PC-3 (cell line): ENCODE measurements at regions not wholly inside any gene's neighbourhood (a gene's known extent, or its start where the extent isn't known, plus 50 kb on each side); places are given as distances from the start of the nearest gene placed in this dataset.

ENCODE experiments used
- ATAC-seq: fragments of 200-7000 bp; cut with Tn5 transposase; 2 replicates; pipeline ENCODE4 v1.9.1; 2020; ENCODE audit warnings: mild to moderate bottlenecking, moderate library complexity
- BruUV-seq: library from RNA; stranded (reverse); fragments of 400-500 nt; replicated peaks from 2 replicates; lab custom pipeline; 2021; lab: Mats Ljungman, UMichigan
- CTCF ChIA-PET: fragments of 300-600 bp; sonication (Branson Sonifier 250); formaldehyde crosslinking; loops from one replicate; lab custom pipeline; 2022; ENCODE audit warnings: antibody characterized with exemption; lab: Charles Lee
- POLR2A ChIA-PET: fragments of 300-600 bp; sonication (Branson Sonifier 250); formaldehyde crosslinking; loops from one replicate; lab custom pipeline; 2022; ENCODE audit warnings: antibody characterized with exemption; ENCODE audit not compliant: unreplicated experiment; lab: Charles Lee
- DNase-seq: peaks from one replicate; pipeline ENCODE4 v3.0.0-alpha.2; 2015
- H2AFZ ChIP-seq: fragments of 300-600 bp; sonication (generic); 2 replicates; pipeline ENCODE4 v1.6.0; 2016; ENCODE audit warnings: antibody characterized with exemption, low read length
- H3F3A ChIP-seq: fragments of 300-600 bp; sonication (generic); one replicate; pipeline ENCODE4 v1.6.0; 2017; ENCODE audit warnings: antibody characterized with exemption, low read length, control low read depth, mild to moderate bottlenecking; ENCODE audit not compliant: unreplicated experiment
- H3K27ac ChIP-seq: fragments of 300-600 bp; sonication (generic); 2 replicates; pipeline ENCODE4 v1.5.1; 2016; ENCODE audit warnings: mild to moderate bottlenecking, low read length
- H3K27me3 ChIP-seq: fragments of 300-600 bp; sonication (generic); 2 replicates; pipeline ENCODE4 v1.6.1; 2016; ENCODE audit warnings: low read length, mixed read lengths
- H3K36me3 ChIP-seq: fragments of 300-600 bp; sonication (generic); 2 replicates; pipeline ENCODE4 v1.6.1; 2016; ENCODE audit warnings: low read depth, mixed run types, low read length, mixed read lengths
- H3K4me1 ChIP-seq: fragments of 300-600 bp; sonication (generic); 2 replicates; pipeline ENCODE4 v1.5.1; 2016; ENCODE audit warnings: low read length; ENCODE audit not compliant: insufficient read depth
- H3K4me2 ChIP-seq: fragments of 300-600 bp; sonication (generic); 2 replicates; pipeline ENCODE4 v1.6.0; 2016; ENCODE audit warnings: low read length
- H3K4me3 ChIP-seq: fragments of 300-600 bp; sonication (generic); 2 replicates; pipeline ENCODE4 v1.5.1; 2016; ENCODE audit warnings: mild to moderate bottlenecking, low read length, mixed read lengths
- H3K79me2 ChIP-seq: fragments of 300-600 bp; sonication (generic); 2 replicates; pipeline ENCODE4 v1.6.1; 2017; ENCODE audit warnings: low read length, mixed read lengths
- H3K9ac ChIP-seq: fragments of 300-600 bp; sonication (generic); 2 replicates; pipeline ENCODE4 v1.6.0; 2016; ENCODE audit warnings: mild to moderate bottlenecking, low read length
- H3K9me2 ChIP-seq: fragments of 300-600 bp; sonication (generic); replicated peaks from 2 replicates; pipeline ENCODE4 v1.6.1; 2016; ENCODE audit warnings: mixed run types, low read length, mixed read lengths
- H3K9me3 ChIP-seq: fragments of 300-600 bp; sonication (generic); 2 replicates; pipeline ENCODE4 v1.6.1; 2016; ENCODE audit warnings: low read length, mixed read lengths
- H4K20me1 ChIP-seq: fragments of 300-600 bp; sonication (generic); 2 replicates; pipeline ENCODE4 v1.6.1; 2016; ENCODE audit warnings: low read length, mixed read lengths
- EZH2 ChIP-seq: fragments of 300-600 bp; sonication (generic); IDR thresholded peaks from one replicate; pipeline ENCODE4 v1.6.1; 2017; ENCODE audit warnings: antibody characterized with exemption, mild to moderate bottlenecking, low read length; ENCODE audit not compliant: unreplicated experiment
- EZH2phosphoT487 ChIP-seq: fragments of 300-600 bp; sonication (generic); IDR thresholded peaks from 2 replicates; pipeline ENCODE4 v1.6.1; 2018; ENCODE audit warnings: mild to moderate bottlenecking, antibody characterized with exemption, low read length, borderline replicate concordance
- intact Hi-C: fragments of 100-400 bp; cut with micrococcal nuclease; formaldehyde crosslinking; loops from 2 replicates; pipeline ENCODE4 v1.9.0; 2023
- TF ChIP-seq, protein P1 (sequence below): fragments of 300-600 bp; sonication (generic); conservative IDR thresholded peaks from 2 replicates; pipeline ENCODE4 v1.5.1; 2017; ENCODE audit warnings: antibody characterized with exemption, low read depth, mild to moderate bottlenecking, low read length

DNA sequence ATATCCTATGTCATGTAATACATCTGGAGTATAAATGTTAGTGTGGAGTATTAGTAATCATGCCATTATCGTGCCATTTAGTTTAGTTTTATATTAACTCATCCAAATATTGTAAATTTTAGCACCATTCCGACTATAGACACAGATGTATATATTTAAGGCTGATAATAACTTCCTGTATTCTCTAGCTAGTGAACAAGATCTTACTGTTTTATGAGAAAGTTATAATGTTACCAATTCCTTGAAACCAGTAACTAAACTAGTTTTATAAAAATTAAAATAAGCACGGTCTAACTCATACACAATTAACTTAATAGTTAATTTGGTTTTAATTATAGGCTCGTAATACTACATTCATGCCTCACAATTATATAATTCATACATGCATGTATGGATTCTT, 808.6 kb downstream of the USP25 start:
- TF ChIP-seq EZH2, result no peak
- TF ChIP-seq EZH2phosphoT487, result no peak
- TF ChIP-seq, protein P1, sequence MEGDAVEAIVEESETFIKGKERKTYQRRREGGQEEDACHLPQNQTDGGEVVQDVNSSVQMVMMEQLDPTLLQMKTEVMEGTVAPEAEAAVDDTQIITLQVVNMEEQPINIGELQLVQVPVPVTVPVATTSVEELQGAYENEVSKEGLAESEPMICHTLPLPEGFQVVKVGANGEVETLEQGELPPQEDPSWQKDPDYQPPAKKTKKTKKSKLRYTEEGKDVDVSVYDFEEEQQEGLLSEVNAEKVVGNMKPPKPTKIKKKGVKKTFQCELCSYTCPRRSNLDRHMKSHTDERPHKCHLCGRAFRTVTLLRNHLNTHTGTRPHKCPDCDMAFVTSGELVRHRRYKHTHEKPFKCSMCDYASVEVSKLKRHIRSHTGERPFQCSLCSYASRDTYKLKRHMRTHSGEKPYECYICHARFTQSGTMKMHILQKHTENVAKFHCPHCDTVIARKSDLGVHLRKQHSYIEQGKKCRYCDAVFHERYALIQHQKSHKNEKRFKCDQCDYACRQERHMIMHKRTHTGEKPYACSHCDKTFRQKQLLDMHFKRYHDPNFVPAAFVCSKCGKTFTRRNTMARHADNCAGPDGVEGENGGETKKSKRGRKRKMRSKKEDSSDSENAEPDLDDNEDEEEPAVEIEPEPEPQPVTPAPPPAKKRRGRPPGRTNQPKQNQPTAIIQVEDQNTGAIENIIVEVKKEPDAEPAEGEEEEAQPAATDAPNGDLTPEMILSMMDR, result no peak
- ChIA-PET CTCF (no interaction called here), POLR2A (no interaction called here)
- Histone ChIP-seq H3F3A (no peaks in the 10 kb centered on the region), H3K9me3 (no peaks in the 10 kb centered on the region; the same call in 1 of the 2 replicates), H3K9ac (no peak overlapping the region), H2AFZ (no peak overlapping the region), H4K20me1 (no peaks in the 10 kb centered on the region), H3K9me2 (no peaks in the 10 kb centered on the region), H3K4me2 (no peak overlapping the region), H3K4me1 (no peaks in the 10 kb centered on the region), H3K27me3 (no peaks in the 10 kb centered on the region), H3K27ac (no peak overlapping the region), H3K36me3 (no peaks in the 10 kb centered on the region), H3K79me2 (no peaks in the 10 kb centered on the region), H3K4me3 (no peak overlapping the region)
- no TSS peak for BruUV-seq
- intact Hi-C loops, result no loop called here
- DNase-seq (no peak), ATAC-seq (no peak)

DNA sequence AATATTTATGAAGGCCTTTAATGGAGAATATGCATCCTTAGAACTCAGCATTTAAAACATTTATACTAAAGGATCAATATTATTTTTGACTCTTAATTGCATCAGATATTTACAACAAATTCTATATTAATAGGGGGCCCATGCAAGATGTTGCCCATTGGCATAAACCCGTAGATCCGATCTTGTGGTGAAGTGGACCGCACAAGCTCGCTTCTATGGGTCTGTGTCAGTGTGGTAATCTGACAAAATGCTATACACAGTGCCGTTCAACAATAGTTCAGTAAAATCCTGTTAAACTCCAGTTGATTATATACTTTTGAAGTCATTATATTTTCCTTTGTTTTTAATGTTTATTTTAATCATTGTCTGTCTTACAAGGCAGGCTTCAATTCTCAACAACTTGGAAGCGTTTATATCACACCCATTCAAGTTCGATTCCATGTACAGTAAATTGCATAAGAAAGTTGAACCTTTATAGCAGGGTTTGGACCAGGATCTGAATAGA, 809.2 kb downstream of the USP25 start:
- DNase-seq (no peak), ATAC-seq (no peak)
- BruUV-seq, result no TSS peak
- no peak overlapping the region for H3K27ac ChIP-seq
- no peaks in the 10 kb centered on the region for H4K20me1 ChIP-seq
- H3K9me2 ChIP-seq, result no peaks in the 10 kb centered on the region
- no peak overlapping the region for H2AFZ ChIP-seq
- H3K27me3 ChIP-seq, result no peaks in the 10 kb centered on the region
- H3K79me2 ChIP-seq, result no peaks in the 10 kb centered on the region
- H3F3A ChIP-seq, result no peaks in the 10 kb centered on the region
- H3K9ac ChIP-seq, result no peak overlapping the region
- H3K9me3 ChIP-seq, result no peaks in the 10 kb centered on the region; the same call in 1 of the 2 replicates
- POLR2A ChIA-PET, result no interaction called here
- no peaks in the 10 kb centered on the region for H3K36me3 ChIP-seq
- no peak overlapping the region for H3K4me2 ChIP-seq
- TF ChIP-seq EZH2 (no peak), EZH2phosphoT487 (no peak)
- TF ChIP-seq, protein P1, result no peak
- H3K4me1 ChIP-seq, result no peaks in the 10 kb centered on the region
- intact Hi-C loops, result no loop called here
- CTCF ChIA-PET, result no interaction called here
- no peak overlapping the region for H3K4me3 ChIP-seq

DNA sequence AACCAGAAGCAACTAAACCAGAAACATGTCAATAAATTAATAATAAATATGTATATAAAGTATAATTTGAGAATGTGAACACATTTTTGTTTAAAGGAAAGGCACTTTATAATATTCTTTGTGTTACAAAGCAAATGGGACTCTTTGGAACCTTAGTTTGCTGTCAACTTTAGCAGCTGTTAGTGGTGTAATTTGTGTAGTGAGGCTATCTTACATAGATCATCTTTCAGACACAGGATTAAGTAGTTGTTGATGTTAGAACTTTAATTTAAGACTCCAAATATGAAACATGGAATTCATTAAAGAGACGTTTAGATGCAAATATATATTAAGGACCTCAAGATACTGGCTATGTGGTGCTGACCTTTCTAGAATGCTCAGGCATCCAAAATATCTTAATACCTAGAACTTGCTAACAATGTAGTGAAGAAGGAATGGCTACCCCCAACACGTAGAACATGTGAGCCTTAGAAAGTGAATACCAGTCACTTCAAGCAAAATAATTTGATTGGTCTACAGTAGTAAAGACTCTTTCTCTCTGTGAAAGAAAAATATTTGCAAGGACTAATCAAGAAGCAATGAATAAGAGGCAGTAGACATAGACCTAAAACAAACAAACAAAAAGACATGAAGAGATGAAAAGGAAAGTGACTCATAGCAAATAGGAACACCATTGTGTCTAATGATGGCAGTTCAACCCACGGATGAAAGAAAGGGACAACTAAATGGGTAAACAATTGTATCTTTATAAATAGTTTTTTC, 811.4 kb downstream of the USP25 start:
- ChIA-PET POLR2A (no interaction called here), CTCF (no interaction called here)
- TF ChIP-seq EZH2 (no peak), EZH2phosphoT487 (no peak)
- TF ChIP-seq, protein P1, result no peak
- peaks cover 6% of the 10 kb centered on the region; the same call in 1 of the 2 replicates for H3K9me3 ChIP-seq
- H3K9ac ChIP-seq, result no peak overlapping the region
- H4K20me1 ChIP-seq, result no peaks in the 10 kb centered on the region
- intact Hi-C loops, result no loop called here
- H3K4me2 ChIP-seq, result no peak overlapping the region
- no peaks in the 10 kb centered on the region for H3F3A ChIP-seq
- no peaks in the 10 kb centered on the region for H3K36me3 ChIP-seq
- H3K79me2 ChIP-seq, result no peaks in the 10 kb centered on the region
- H3K27me3 ChIP-seq, result no peaks in the 10 kb centered on the region
- H2AFZ ChIP-seq, result no peak overlapping the region
- no TSS peak for BruUV-seq
- no peaks in the 10 kb centered on the region for H3K4me1 ChIP-seq
- DNase-seq (no peak), ATAC-seq (no peak)
- H3K9me2 ChIP-seq, result no peaks in the 10 kb centered on the region
- H3K27ac ChIP-seq, result no peak overlapping the region
- no peak overlapping the region for H3K4me3 ChIP-seq
